ENCODE measurements at regions not wholly inside any gene's neighbourhood (a gene's known extent, or its start where the extent isn't known, plus 50 kb on each side); places are given as distances from the start of the nearest gene placed in this dataset. TPM values are rescaled to one million over a fixed set of nuclear protein-coding genes. Genes with fewer than 3 reads are reported as not detected.
"Not testable (repeated sequence)": the region's sequence is repeated elsewhere in the genome, so short reads cannot be mapped to it uniquely, and the experiment has no call there.

- intact Hi-C loops (cut with DNase I; ENCODE audit: low total_unique reads); H3K36me3 ChIP-seq; H3K4me1 ChIP-seq; H3K27me3 ChIP-seq; H3K9me3 ChIP-seq: not testable (repeated sequence)
- peak overlapping the region in 1 of 2 donors; percentile 25 for H3K4me3 ChIP-seq
- DNase-seq: peak in 1 of 2 donors; percentile 29
- H3K27ac ChIP-seq: peak overlapping the region; percentile 61 to 73
Measured at GRCh38 chr16:29081829-29082639, 97.2 kb downstream of the LAT start.

DNA sequence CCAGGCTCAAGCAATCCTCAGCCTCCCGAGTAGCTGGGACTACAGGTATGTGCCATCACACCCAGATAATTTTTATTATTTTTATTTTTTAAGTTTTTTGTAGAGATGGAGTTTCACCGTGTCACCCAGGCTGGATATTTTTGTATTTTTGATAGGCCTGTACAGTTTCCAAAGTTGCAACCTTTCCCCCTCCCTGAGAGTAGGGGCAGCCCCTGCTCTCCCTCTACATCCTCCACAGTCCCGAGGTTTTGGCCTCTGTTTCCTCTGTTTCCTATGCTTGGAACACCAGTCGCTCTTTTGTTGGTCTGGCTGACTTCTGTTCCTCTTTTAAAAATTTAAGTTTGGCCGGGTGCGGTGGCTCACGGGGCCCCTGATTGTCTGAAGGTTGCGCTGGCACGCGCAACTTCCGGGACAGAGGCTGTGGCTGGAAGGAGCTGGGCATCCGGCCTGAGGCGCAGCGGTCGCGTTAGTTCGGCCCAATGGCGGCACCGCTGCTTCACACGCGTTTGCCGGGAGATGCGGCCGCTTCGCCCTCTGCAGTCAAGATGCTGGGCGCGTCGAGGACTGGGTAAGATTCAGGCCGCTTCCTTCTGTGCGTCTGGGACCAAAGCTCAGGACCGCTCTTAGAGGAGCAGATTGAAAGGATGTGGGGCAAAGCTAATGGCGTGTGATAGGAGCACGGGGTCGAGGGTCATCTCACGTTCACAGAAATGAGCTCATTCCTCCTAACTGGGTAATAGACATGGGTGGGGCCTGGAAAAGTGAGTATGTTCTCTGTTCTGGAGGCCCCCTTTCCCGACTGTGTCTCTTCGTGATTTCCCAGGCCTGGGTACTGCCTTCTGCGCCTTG lies 89.9 kb downstream of the LAT start:
- H3K36me3 ChIP-seq; H3K27me3 ChIP-seq; intact Hi-C loops (cut with DNase I; ENCODE audit: low total_unique reads); H3K9me3 ChIP-seq; H3K4me1 ChIP-seq: not testable (repeated sequence)
- Histone ChIP-seq H3K4me3 (peak overlapping the region; percentile 31 to 41), H3K27ac (peak overlapping the region; percentile 82 to 86)
- peak; percentile 28 to 53 for DNase-seq

DNA sequence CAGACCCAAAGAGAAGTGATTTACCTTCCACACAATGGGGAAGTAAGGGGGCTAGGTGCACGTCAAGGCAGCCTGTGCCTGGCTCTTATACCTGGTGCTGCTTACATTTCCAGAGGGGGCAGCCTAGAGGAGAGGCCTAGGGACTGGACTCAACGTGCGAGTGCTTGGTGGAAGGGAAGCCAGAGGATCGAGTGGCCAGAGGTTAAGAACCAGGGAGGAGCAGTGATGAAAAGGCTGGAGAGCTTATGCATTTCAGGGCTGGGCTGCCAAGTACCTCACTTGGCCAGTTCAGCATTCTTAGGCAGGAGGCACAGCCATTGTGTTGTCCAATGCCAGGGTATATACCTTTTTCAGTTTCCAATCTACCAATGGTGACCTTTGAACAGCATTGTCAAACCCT lies 77.4 kb downstream of the LAT start:
- H3K9me3 ChIP-seq; H3K4me3 ChIP-seq; H3K36me3 ChIP-seq; DNase-seq; H3K4me1 ChIP-seq; intact Hi-C loops (cut with DNase I; ENCODE audit: low total_unique reads); H3K27me3 ChIP-seq; H3K27ac ChIP-seq: not testable (repeated sequence)

GRCh38 chr16:29061467-29061921 lies 76.6 kb downstream of the LAT start:
- H3K9me3 ChIP-seq; intact Hi-C loops (cut with DNase I; ENCODE audit: low total_unique reads): not testable (repeated sequence)

DNA sequence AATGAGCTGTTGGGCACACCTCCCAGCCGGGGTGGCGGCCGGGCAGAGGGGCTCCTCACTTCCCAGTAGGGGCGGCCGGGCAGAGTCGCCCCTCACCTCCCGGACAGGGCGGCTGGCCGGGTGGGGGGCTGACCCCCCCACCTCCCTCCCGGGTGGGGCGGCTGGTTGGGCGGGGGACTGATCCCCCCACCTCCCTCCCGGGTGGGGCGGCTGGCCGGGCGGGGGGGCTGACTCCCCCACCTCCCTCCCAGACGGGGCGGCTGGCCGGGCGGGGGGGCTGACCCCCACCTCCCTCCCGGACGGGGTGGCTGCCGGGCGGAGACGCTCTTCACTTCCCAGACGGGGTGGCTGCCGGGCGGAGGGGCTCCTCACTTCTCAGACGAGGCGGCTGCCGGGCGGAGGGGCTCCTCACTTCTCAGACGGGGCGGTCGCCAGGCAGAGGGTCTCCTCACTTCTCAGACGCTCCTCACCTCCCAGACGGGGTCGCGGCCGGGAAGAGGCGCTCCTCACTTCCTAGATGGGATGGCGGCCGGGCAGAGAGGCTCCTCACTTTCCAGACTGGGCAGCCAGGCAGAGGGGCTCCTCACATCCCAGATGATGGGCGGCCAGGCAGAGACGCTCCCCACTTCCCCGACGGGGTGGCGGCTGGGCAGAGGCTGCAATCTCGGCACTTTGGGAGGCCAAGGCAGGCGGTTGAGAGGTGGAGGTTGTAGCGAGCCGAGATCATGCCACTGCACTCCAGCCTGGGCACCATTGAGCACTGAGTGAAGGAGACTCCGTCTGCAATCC lies 75.4 kb downstream of the LAT start:
- intact Hi-C loops (cut with DNase I; ENCODE audit: low total_unique reads); DNase-seq; H3K9me3 ChIP-seq; H3K27me3 ChIP-seq; H3K27ac ChIP-seq; H3K36me3 ChIP-seq; H3K4me1 ChIP-seq; H3K4me3 ChIP-seq: not testable (repeated sequence)

More at GRCh38 chr16:29061467-29061921, 76.6 kb downstream of the LAT start:
- DNase-seq, H3K27me3 ChIP-seq, H3K4me3 ChIP-seq, H3K36me3 ChIP-seq, H3K27ac ChIP-seq, H3K4me1 ChIP-seq: not testable (repeated sequence)

- DNase-seq; H3K4me3 ChIP-seq; intact Hi-C loops (cut with DNase I; ENCODE audit: low total_unique reads); H3K27ac ChIP-seq; H3K27me3 ChIP-seq; H3K9me3 ChIP-seq; H3K36me3 ChIP-seq; H3K4me1 ChIP-seq: not testable (repeated sequence)
Measured at GRCh38 chr16:29059575-29059974, 74.7 kb downstream of the LAT start.

Small RNAs in the stretch of these regions (small RNA-seq; reads per million reads assigned to genes)
- gene AC025279.1 (not detected), gene SNX29P2 (not detected)

Measured in uterus (tissue), 3 donors.